ENCODE measurements at regions not wholly inside any gene's neighbourhood (a gene's known extent, or its start where the extent isn't known, plus 50 kb on each side); places are given as distances from the start of the nearest gene placed in this dataset.

DNA sequence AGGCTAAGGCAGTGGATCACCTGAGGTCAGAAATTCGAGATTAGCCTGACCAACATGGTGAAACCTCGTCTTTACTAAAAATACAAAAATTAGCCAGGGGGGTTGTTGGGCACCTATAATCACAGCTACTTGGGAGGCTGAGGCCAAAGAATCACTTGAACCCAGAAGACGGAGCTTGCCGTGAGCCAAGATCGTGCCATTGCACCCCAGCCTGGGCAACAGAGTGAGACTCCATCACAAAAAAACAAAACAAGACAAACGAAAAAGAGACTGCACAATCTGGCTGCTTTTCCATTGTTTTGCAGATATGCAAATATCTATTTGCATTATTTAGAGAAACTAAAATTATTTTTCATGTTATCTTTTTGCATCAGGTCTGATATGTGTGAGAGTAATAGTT, 83.6 kb downstream of the ZNF486 start:
- TF ChIP-seq POLR2A (IDR thresholded peaks at IDR 0.05) (no peak), EP300 (IDR thresholded peaks at IDR 0.05) (no peak), CTCF (IDR thresholded peaks at IDR 0.05) (no peak)
